GM12878 (cell line): ENCODE measurements at regions not wholly inside any gene's neighbourhood (a gene's known extent, or its start where the extent isn't known, plus 50 kb on each side); places are given as distances from the start of the nearest gene placed in this dataset.

Source experiments
- ATAC-seq: fragments of 200-7000 bp; cut with Tn5 transposase; 3 replicates; pipeline ENCODE4 v1.9.1; 2020; ENCODE audit warnings: mild to moderate bottlenecking, moderate library complexity
- BruUV-seq: library from RNA; stranded (reverse); fragments of 400-500 nt; replicated peaks from 2 replicates; lab custom pipeline; 2021; lab: Mats Ljungman, UMichigan
- CTCF ChIA-PET: fragments of 300-600 bp; sonication (Branson Sonifier 250); formaldehyde crosslinking; extraction: SDS; loops from one replicate; lab custom pipeline; 2021; ENCODE audit warnings: inconsistent platforms; lab: Yijun Ruan, JAX
- POLR2A ChIA-PET: fragments of 350-600 bp; formaldehyde crosslinking; extraction: SDS; loops from one replicate; lab custom pipeline; 2021; ENCODE audit warnings: inconsistent platforms; lab: Charles Lee
- RAD21 ChIA-PET: fragments of 300-600 bp; sonication (Branson Sonifier 250); formaldehyde crosslinking; loops from one replicate; lab custom pipeline; 2023; ENCODE audit warnings: antibody characterized with exemption; ENCODE audit not compliant: unreplicated experiment; lab: Charles Lee
- SMC1A ChIA-PET: fragments of 300-600 bp; sonication (Branson Sonifier 250); formaldehyde crosslinking; loops from one replicate; lab custom pipeline; 2023; ENCODE audit not compliant: unreplicated experiment, uncharacterized antibody; lab: Charles Lee
- DNase-seq: peaks from one replicate; pipeline ENCODE4 v3.0.0-alpha.2; 2011; ENCODE audit warnings: low read depth, low spot score
- FAIRE-seq: peaks from 3 replicates; lab custom pipeline; 2011; peaks lifted over from hg19 to GRCh38; lab: Jason Lieb, UNC
- H2AFZ ChIP-seq: 2 replicates; pipeline ENCODE4 v1.6.0; 2011; ENCODE audit warnings: low read depth, low read length, control low read depth; ENCODE audit not compliant: control insufficient read depth
- H3K27ac ChIP-seq: 2 replicates; pipeline ENCODE4 v1.5.1; 2011; ENCODE audit warnings: control low read depth; ENCODE audit not compliant: control insufficient read depth, insufficient read depth
- H3K27me3 ChIP-seq, 2 experiments: replicated peaks in 1 of 2; 2 replicates each; pipeline versions ENCODE4 v1.6.0 to v1.6.1; 2011; ENCODE audit warnings: low read length in 1 of 2; ENCODE audit not compliant: control insufficient read depth in 2 of 2, insufficient read depth in 2 of 2
- H3K36me3 ChIP-seq, 2 experiments: 2 replicates each; pipeline ENCODE4 v1.5.1; 2011; ENCODE audit warnings: low read length in 1 of 2; ENCODE audit not compliant: control insufficient read depth in 2 of 2, insufficient read depth in 2 of 2
- H3K4me1 ChIP-seq: 2 replicates; pipeline ENCODE4 v1.6.1; 2011; ENCODE audit warnings: mild to moderate bottlenecking, low read length, moderate library complexity, mixed read lengths; ENCODE audit not compliant: control insufficient read depth, insufficient read depth
- H3K4me2 ChIP-seq: 2 replicates; pipeline ENCODE4 v1.6.0; 2011; ENCODE audit warnings: control low read depth; ENCODE audit not compliant: control insufficient read depth, insufficient read depth
- H3K4me3 ChIP-seq: fragments of 200-600 bp; sonication (generic); 2 replicates; pipeline ENCODE4 v1.5.1; 2016
- H3K79me2 ChIP-seq: 2 replicates; pipeline ENCODE4 v1.6.0; 2011; ENCODE audit warnings: low read length; ENCODE audit not compliant: control insufficient read depth, insufficient read depth
- H3K9ac ChIP-seq: 2 replicates; pipeline ENCODE4 v1.8.0; 2011; ENCODE audit warnings: low read length, control low read depth, mixed read lengths; ENCODE audit not compliant: control insufficient read depth, insufficient read depth
- H3K9me3 ChIP-seq: replicated peaks from 3 replicates; pipeline ENCODE4 v1.5.1; 2011; ENCODE audit warnings: mild to moderate bottlenecking, low read length; ENCODE audit not compliant: control insufficient read depth, insufficient read depth
- H4K20me1 ChIP-seq: 2 replicates; pipeline ENCODE4 v1.6.0; 2011; ENCODE audit not compliant: control insufficient read depth, insufficient read depth
- BRCA1 ChIP-seq: IDR thresholded peaks from 2 replicates; pipeline ENCODE4 v1.6.1; 2011; ENCODE audit warnings: low read depth, low read length, improper control_type of control experiment
- CHD2 ChIP-seq: IDR thresholded peaks from 2 replicates; pipeline ENCODE4 v1.6.1; 2011; ENCODE audit warnings: low read depth, low read length, improper control_type of control experiment, borderline replicate concordance
- GABPA ChIP-seq: IDR thresholded peaks from 2 replicates; pipeline ENCODE4 v1.6.1; 2014; ENCODE audit warnings: antibody characterized with exemption, low read depth, mild to moderate bottlenecking, inconsistent platforms
- GATAD2B ChIP-seq: fragments of 450-650 bp; conservative IDR thresholded peaks from 2 replicates; pipeline ENCODE4 v1.6.1; 2017; ENCODE audit warnings: low read depth, mild to moderate bottlenecking, moderate library complexity
- MEF2A ChIP-seq: IDR thresholded peaks from 2 replicates; pipeline ENCODE4 v1.6.1; 2011; ENCODE audit warnings: low read depth, mild to moderate bottlenecking, low read length, moderate library complexity; ENCODE audit not compliant: insufficient read depth
- SP1 ChIP-seq: IDR thresholded peaks from one replicate; pipeline ENCODE4 v1.6.1; 2011; ENCODE audit warnings: low read depth, low read length
- SRF ChIP-seq, 2 experiments: IDR thresholded peaks; 2 replicates each; pipeline ENCODE4 v1.6.1; 2011; ENCODE audit warnings: low read depth in 2 of 2, low read length in 2 of 2, mild to moderate bottlenecking in 1 of 2, moderate library complexity in 1 of 2
- TCF7 ChIP-seq: IDR thresholded peaks from 2 replicates; pipeline ENCODE4 v1.6.1; 2014; ENCODE audit warnings: antibody characterized with exemption, borderline replicate concordance
- WGBS: methylation state at CpG from one replicate; pipeline ENCODE4 v1.1.6; 2016; ENCODE audit warnings: low lambda C conversion rate; ENCODE audit not compliant: insufficient replicate concordance, insufficient coverage; ENCODE audit errors: missing lambda C conversion rate; 5-methylcytosine and 5-hydroxymethylcytosine counted together
- in situ Hi-C: fragments of 300-500 bp; cut with MboI; formaldehyde crosslinking; loops from 9 replicates; pipeline ENCODE4 v1.14.3; 2018; ENCODE audit warnings: mixed read lengths
- intact Hi-C: fragments of 100-400 bp; cut with micrococcal nuclease; formaldehyde crosslinking; loops from one replicate; pipeline ENCODE4 v1.14.2; 2022; ENCODE audit not compliant: unreplicated experiment
- TF ChIP-seq, protein P1 (sequence below): fragments of 450-650 bp; IDR thresholded peaks from 2 replicates; pipeline ENCODE4 v1.6.1; 2017; ENCODE audit warnings: mild to moderate bottlenecking, moderate library complexity
- TF ChIP-seq, protein P2 (sequence below): fragments of 450-650 bp; IDR thresholded peaks from 2 replicates; pipeline ENCODE4 v1.6.1; 2017; ENCODE audit warnings: low read depth, mild to moderate bottlenecking, moderate library complexity
- TF ChIP-seq, protein P3 (sequence below): fragments of 150-350 bp; IDR thresholded peaks from 2 replicates; pipeline ENCODE4 v1.6.1; 2016; ENCODE audit warnings: low read depth, low read length
- TF ChIP-seq, protein P4 (sequence below): IDR thresholded peaks from 2 replicates; pipeline ENCODE4 v1.6.1; 2012; ENCODE audit warnings: low read depth, low read length, improper control_type of control experiment

DNA sequence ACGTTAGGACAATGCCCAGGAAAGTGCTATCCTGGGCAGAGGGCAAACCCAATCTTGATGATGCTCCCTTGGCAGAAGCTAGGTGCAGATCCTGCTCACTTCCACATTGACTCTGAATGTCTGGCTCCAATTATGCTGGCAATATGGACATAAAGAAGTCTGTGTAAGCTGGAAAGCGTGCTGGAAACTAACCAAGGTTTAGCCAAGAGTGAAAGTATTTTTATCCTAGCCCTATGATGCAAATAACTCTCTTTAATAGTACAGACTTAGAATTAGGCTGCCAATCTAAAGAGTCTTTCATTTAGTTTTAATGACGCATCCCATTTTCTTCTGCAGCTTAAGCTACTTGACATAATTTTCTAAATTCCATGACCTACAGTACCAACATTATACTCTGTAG lies 571.8 kb downstream of the TUSC7 start:
- H3K27ac ChIP-seq, result no peak overlapping the region
- no peaks in the 10 kb centered on the region for H3K79me2 ChIP-seq
- ATAC-seq (no peak), FAIRE-seq (no peak)
- no peaks in the 10 kb centered on the region; a peak in 1 of 4 replicates for H3K27me3 ChIP-seq
- in situ Hi-C loops (no loop called here), intact Hi-C loops (no loop called here)
- BruUV-seq, result no TSS peak
- no peak overlapping the region for H3K4me3 ChIP-seq
- POLR2A ChIA-PET, result interaction anchor here (0.6 kb wide), 2 partner anchors 10 to 22 kb away, joined by 3 to 8 read pairs; no protein-coding TSS in a partner anchor
- no peak overlapping the region for H2AFZ ChIP-seq
- H3K9me3 ChIP-seq, result no peaks in the 10 kb centered on the region
- no peaks in the 10 kb centered on the region for H4K20me1 ChIP-seq
- RAD21 ChIA-PET, result no interaction called here
- TF ChIP-seq SRF (IDR thresholded peaks at IDR 0.05; ENCODE audit: low read depth in 2 of 2, low read length in 2 of 2) (no peak), TCF7 (no peak), GATAD2B (no peak), GABPA (no peak), SP1 (no peak), MEF2A (no peak), BRCA1 (no peak), CHD2 (no peak)
- TF ChIP-seq, protein P1, sequence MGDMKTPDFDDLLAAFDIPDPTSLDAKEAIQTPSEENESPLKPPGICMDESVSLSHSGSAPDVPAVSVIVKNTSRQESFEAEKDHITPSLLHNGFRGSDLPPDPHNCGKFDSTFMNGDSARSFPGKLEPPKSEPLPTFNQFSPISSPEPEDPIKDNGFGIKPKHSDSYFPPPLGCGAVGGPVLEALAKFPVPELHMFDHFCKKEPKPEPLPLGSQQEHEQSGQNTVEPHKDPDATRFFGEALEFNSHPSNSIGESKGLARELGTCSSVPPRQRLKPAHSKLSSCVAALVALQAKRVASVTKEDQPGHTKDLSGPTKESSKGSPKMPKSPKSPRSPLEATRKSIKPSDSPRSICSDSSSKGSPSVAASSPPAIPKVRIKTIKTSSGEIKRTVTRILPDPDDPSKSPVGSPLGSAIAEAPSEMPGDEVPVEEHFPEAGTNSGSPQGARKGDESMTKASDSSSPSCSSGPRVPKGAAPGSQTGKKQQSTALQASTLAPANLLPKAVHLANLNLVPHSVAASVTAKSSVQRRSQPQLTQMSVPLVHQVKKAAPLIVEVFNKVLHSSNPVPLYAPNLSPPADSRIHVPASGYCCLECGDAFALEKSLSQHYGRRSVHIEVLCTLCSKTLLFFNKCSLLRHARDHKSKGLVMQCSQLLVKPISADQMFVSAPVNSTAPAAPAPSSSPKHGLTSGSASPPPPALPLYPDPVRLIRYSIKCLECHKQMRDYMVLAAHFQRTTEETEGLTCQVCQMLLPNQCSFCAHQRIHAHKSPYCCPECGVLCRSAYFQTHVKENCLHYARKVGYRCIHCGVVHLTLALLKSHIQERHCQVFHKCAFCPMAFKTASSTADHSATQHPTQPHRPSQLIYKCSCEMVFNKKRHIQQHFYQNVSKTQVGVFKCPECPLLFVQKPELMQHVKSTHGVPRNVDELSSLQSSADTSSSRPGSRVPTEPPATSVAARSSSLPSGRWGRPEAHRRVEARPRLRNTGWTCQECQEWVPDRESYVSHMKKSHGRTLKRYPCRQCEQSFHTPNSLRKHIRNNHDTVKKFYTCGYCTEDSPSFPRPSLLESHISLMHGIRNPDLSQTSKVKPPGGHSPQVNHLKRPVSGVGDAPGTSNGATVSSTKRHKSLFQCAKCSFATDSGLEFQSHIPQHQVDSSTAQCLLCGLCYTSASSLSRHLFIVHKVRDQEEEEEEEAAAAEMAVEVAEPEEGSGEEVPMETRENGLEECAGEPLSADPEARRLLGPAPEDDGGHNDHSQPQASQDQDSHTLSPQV, result no peak
- TF ChIP-seq, protein P2, sequence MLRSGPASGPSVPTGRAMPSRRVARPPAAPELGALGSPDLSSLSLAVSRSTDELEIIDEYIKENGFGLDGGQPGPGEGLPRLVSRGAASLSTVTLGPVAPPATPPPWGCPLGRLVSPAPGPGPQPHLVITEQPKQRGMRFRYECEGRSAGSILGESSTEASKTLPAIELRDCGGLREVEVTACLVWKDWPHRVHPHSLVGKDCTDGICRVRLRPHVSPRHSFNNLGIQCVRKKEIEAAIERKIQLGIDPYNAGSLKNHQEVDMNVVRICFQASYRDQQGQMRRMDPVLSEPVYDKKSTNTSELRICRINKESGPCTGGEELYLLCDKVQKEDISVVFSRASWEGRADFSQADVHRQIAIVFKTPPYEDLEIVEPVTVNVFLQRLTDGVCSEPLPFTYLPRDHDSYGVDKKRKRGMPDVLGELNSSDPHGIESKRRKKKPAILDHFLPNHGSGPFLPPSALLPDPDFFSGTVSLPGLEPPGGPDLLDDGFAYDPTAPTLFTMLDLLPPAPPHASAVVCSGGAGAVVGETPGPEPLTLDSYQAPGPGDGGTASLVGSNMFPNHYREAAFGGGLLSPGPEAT, result no peak
- TF ChIP-seq, protein P3, sequence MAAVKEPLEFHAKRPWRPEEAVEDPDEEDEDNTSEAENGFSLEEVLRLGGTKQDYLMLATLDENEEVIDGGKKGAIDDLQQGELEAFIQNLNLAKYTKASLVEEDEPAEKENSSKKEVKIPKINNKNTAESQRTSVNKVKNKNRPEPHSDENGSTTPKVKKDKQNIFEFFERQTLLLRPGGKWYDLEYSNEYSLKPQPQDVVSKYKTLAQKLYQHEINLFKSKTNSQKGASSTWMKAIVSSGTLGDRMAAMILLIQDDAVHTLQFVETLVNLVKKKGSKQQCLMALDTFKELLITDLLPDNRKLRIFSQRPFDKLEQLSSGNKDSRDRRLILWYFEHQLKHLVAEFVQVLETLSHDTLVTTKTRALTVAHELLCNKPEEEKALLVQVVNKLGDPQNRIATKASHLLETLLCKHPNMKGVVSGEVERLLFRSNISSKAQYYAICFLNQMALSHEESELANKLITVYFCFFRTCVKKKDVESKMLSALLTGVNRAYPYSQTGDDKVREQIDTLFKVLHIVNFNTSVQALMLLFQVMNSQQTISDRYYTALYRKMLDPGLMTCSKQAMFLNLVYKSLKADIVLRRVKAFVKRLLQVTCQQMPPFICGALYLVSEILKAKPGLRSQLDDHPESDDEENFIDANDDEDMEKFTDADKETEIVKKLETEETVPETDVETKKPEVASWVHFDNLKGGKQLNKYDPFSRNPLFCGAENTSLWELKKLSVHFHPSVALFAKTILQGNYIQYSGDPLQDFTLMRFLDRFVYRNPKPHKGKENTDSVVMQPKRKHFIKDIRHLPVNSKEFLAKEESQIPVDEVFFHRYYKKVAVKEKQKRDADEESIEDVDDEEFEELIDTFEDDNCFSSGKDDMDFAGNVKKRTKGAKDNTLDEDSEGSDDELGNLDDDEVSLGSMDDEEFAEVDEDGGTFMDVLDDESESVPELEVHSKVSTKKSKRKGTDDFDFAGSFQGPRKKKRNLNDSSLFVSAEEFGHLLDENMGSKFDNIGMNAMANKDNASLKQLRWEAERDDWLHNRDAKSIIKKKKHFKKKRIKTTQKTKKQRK, result no peak
- TF ChIP-seq, protein P4, sequence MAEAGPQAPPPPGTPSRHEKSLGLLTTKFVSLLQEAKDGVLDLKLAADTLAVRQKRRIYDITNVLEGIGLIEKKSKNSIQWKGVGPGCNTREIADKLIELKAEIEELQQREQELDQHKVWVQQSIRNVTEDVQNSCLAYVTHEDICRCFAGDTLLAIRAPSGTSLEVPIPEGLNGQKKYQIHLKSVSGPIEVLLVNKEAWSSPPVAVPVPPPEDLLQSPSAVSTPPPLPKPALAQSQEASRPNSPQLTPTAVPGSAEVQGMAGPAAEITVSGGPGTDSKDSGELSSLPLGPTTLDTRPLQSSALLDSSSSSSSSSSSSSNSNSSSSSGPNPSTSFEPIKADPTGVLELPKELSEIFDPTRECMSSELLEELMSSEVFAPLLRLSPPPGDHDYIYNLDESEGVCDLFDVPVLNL, result no peak
- TF ChIP-seq, all 136 proteins: peak for 0
- Histone ChIP-seq H3K36me3 (no peaks in the 10 kb centered on the region), H3K4me2 (no peak overlapping the region), H3K4me1 (no peaks in the 10 kb centered on the region), H3K9ac (no peak overlapping the region)
- DNase-seq, result no peak
- 31% methylated on average over 3 of the region's 3 CpGs for WGBS
- CTCF ChIA-PET, result interaction anchor here (1.4 to 1.7 kb wide), 2 partner anchors 20 to 245 kb away, joined by 4 to 5 read pairs; no protein-coding TSS in a partner anchor
- SMC1A ChIA-PET, result no interaction called here
